HepG2 (cell line): ENCODE measurements at regions not wholly inside any gene's neighbourhood (a gene's known extent, or its start where the extent isn't known, plus 50 kb on each side); places are given as distances from the start of the nearest gene placed in this dataset.

ENCODE experiments used
- ATF1 ChIP-seq: IDR thresholded peaks from 2 replicates; pipeline ENCODE4 v1.6.1; 2016; ENCODE audit warnings: mild to moderate bottlenecking, control low read depth
- CTCF ChIP-seq: sonication (generic); formaldehyde crosslinking; IDR thresholded peaks from 2 replicates; pipeline ENCODE4 v1.5.0; 2020; ENCODE audit warnings: mild to moderate bottlenecking, missing genetic modification reagents, moderate library complexity
- MXI1 ChIP-seq: IDR thresholded peaks from 3 replicates; pipeline ENCODE4 v1.6.1; 2012; ENCODE audit warnings: low read depth, low read length, inconsistent platforms, borderline replicate concordance
- RBFOX2 ChIP-seq: fragments of 200-400 bp; formaldehyde crosslinking; IDR thresholded peaks from 2 replicates; pipeline ENCODE4 v1.6.1; 2017; ENCODE audit warnings: low read depth, mild to moderate bottlenecking, low read length
- SNAPC2 ChIP-seq: sonication (generic); formaldehyde crosslinking; IDR thresholded peaks from 2 replicates; pipeline ENCODE4 v1.8.1; 2022; ENCODE audit warnings: mild to moderate bottlenecking, missing genetic modification reagents
- ZNF232 ChIP-seq: sonication (generic); formaldehyde crosslinking; IDR thresholded peaks from 2 replicates; pipeline ENCODE4 v1.4.0; 2020; ENCODE audit warnings: missing genetic modification reagents, borderline replicate concordance
- ZNF350 ChIP-seq: sonication (generic); formaldehyde crosslinking; IDR thresholded peaks from 2 replicates; pipeline ENCODE4 v1.4.0; 2020; ENCODE audit warnings: mild to moderate bottlenecking, low read depth, missing genetic modification reagents, borderline replicate concordance
- ZNF556 ChIP-seq: sonication (generic); formaldehyde crosslinking; IDR thresholded peaks from 2 replicates; pipeline ENCODE4 v1.4.0; 2020; ENCODE audit warnings: mild to moderate bottlenecking, missing genetic modification reagents, borderline replicate concordance
- TF ChIP-seq, protein P1 (sequence below): sonication (generic); formaldehyde crosslinking; IDR thresholded peaks from 2 replicates; pipeline ENCODE4 v1.4.0; 2020; ENCODE audit warnings: missing genetic modification reagents
- TF ChIP-seq, protein P2 (sequence below): sonication (generic); formaldehyde crosslinking; IDR thresholded peaks from 2 replicates; pipeline ENCODE4 v1.5.1; 2020; ENCODE audit warnings: mild to moderate bottlenecking, missing genetic modification reagents, moderate library complexity
- TF ChIP-seq, protein P3 (sequence below): sonication (generic); formaldehyde crosslinking; IDR thresholded peaks from 2 replicates; pipeline ENCODE4 v1.4.0; 2020; ENCODE audit warnings: missing genetic modification reagents

- TF ChIP-seq CTCF (CRISPR knock-in tag) (no peak), ZNF556 (CRISPR knock-in tag) (no peak), ZNF232 (CRISPR knock-in tag) (no peak), RBFOX2 (no peak), MXI1 (no peak), ATF1 (CRISPR knock-in tag) (no peak), SNAPC2 (CRISPR knock-in tag) (no peak), ZNF350 (no peak)
- TF ChIP-seq, protein P1, sequence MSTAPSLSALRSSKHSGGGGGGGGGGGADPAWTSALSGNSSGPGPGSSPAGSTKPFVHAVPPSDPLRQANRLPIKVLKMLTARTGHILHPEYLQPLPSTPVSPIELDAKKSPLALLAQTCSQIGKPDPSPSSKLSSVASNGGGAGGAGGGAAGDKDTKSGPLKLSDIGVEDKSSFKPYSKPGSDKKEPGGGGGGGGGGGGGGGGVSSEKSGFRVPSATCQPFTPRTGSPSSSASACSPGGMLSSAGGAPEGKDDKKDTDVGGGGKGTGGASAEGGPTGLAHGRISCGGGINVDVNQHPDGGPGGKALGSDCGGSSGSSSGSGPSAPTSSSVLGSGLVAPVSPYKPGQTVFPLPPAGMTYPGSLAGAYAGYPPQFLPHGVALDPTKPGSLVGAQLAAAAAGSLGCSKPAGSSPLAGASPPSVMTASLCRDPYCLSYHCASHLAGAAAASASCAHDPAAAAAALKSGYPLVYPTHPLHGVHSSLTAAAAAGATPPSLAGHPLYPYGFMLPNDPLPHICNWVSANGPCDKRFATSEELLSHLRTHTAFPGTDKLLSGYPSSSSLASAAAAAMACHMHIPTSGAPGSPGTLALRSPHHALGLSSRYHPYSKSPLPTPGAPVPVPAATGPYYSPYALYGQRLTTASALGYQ (CRISPR knock-in tag), result no peak
- TF ChIP-seq, protein P2, sequence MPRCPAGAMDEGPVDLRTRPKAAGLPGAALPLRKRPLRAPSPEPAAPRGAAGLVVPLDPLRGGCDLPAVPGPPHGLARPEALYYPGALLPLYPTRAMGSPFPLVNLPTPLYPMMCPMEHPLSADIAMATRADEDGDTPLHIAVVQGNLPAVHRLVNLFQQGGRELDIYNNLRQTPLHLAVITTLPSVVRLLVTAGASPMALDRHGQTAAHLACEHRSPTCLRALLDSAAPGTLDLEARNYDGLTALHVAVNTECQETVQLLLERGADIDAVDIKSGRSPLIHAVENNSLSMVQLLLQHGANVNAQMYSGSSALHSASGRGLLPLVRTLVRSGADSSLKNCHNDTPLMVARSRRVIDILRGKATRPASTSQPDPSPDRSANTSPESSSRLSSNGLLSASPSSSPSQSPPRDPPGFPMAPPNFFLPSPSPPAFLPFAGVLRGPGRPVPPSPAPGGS (CRISPR knock-in tag), result no peak
- TF ChIP-seq, protein P3, sequence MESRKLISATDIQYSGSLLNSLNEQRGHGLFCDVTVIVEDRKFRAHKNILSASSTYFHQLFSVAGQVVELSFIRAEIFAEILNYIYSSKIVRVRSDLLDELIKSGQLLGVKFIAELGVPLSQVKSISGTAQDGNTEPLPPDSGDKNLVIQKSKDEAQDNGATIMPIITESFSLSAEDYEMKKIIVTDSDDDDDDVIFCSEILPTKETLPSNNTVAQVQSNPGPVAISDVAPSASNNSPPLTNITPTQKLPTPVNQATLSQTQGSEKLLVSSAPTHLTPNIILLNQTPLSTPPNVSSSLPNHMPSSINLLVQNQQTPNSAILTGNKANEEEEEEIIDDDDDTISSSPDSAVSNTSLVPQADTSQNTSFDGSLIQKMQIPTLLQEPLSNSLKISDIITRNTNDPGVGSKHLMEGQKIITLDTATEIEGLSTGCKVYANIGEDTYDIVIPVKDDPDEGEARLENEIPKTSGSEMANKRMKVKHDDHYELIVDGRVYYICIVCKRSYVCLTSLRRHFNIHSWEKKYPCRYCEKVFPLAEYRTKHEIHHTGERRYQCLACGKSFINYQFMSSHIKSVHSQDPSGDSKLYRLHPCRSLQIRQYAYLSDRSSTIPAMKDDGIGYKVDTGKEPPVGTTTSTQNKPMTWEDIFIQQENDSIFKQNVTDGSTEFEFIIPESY (CRISPR knock-in tag), result no peak
These were observed 100.9 kb downstream of the FAM76B start for GRCh38 chr11:95688501-95689222.
